Activated naive CD8-positive, alpha-beta T cell treated with anti-CD3 and anti-CD28 coated beads, Interleukin-2, amount 10 ng/mL, durations not matched to agents 7 days and 5 days (primary cell): ENCODE measurements at regions not wholly inside any gene's neighbourhood (a gene's known extent, or its start where the extent isn't known, plus 50 kb on each side); places are given as distances from the start of the nearest gene placed in this dataset.
"Not testable (repeated sequence)": the region's sequence is repeated elsewhere in the genome, so short reads cannot be mapped to it uniquely, and the experiment has no call there.

ENCODE experiments used
- ATAC-seq: fragments of 150-1000 bp; cut with Tn5 transposase; one replicate; pipeline ENCODE4 v1.10.0; 2021; ENCODE audit warnings: low read depth, moderate library complexity
- POLR2A ChIA-PET: fragments of 350-600 bp; sonication (Branson Sonifier 250); formaldehyde crosslinking; loops from one replicate; lab custom pipeline; 2021; ENCODE audit warnings: antibody characterized with exemption; lab: Charles Lee
- DNase-seq: peaks from one replicate; pipeline ENCODE4 v3.0.0; 2021
- H3K27ac Mint-ChIP-seq: one replicate; pipeline ENCODE4 v1.8.0; 2022; ENCODE audit warnings: mild to moderate bottlenecking, mixed read lengths
- H3K27me3 Mint-ChIP-seq: one replicate; pipeline ENCODE4 v1.8.0; 2022; ENCODE audit warnings: mild to moderate bottlenecking, moderate library complexity, mixed read lengths
- H3K36me3 Mint-ChIP-seq: one replicate; pipeline ENCODE4 v1.8.0; 2021; ENCODE audit warnings: mild to moderate bottlenecking, mixed read lengths
- H3K4me1 Mint-ChIP-seq: one replicate; pipeline ENCODE4 v1.8.0; 2021; ENCODE audit warnings: mixed read lengths
- H3K4me3 Mint-ChIP-seq: one replicate; pipeline ENCODE4 v1.8.0; 2022; ENCODE audit warnings: mild to moderate bottlenecking, moderate library complexity, mixed read lengths
- H3K9me3 Mint-ChIP-seq: one replicate; pipeline ENCODE4 v1.8.0; 2021; ENCODE audit warnings: mixed read lengths

DNA sequence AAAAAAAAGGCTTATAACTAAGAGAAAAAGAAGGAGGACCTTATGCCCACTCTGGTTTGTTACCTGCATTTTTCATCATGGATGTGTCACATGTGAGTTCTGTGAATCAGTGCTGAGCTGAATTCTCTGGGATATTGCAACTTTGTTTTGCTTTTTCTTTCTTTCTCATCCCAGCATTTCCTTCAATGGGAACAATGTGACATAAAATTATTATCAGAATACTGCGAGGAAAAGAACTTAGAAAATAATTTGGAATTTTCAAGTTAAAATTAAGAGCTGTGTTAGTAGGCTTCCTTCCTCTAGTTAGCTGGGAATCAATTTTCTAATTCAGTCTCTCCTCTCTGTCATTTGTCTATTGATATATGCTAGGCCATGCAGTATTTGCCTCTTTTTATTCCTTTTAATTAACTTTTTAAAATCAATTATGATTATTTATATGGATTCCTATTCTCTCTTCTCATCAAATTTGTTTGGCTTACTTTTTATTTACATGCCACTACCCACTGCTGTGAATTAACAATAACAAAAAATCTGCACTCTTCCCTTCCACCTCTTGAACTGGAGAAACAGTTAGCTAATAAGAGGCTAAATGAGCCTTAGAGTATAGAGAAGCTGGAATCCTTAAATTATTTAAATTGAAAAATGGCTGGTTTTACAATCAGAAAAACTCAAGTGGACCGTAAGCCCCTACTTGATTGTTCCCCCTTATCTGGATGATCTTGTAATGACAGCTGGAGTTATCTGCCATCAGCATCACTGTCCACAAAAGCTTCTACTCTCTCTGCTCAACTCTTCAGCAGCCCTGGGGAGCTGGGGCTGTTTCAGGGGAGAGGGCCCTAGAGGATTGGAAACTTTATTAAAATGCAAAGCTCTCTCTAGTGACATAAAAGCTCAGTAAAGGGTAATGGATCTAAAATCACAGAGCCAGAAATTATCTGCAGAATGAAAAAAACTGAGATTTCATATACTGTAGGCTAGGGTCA is 95.3 kb upstream of the SOX2 start:
- H3K27me3 Mint-ChIP-seq = peaks cover 2% of the 10 kb centered on the region
- ATAC-seq = no peak
- no peak overlapping the region for H3K27ac Mint-ChIP-seq
- no peak overlapping the region for H3K4me3 Mint-ChIP-seq
- H3K4me1 Mint-ChIP-seq = no peaks in the 10 kb centered on the region
- H3K9me3 Mint-ChIP-seq = no peaks in the 10 kb centered on the region
- H3K36me3 Mint-ChIP-seq = no peaks in the 10 kb centered on the region
- POLR2A ChIA-PET = no interaction called here
- no peak for DNase-seq

- peaks cover 2% of the 10 kb centered on the region for H3K27me3 Mint-ChIP-seq
- POLR2A ChIA-PET = no interaction called here
Measured at GRCh38 chr3:181615666-181616065, 96.1 kb upstream of the SOX2 start.

DNA sequence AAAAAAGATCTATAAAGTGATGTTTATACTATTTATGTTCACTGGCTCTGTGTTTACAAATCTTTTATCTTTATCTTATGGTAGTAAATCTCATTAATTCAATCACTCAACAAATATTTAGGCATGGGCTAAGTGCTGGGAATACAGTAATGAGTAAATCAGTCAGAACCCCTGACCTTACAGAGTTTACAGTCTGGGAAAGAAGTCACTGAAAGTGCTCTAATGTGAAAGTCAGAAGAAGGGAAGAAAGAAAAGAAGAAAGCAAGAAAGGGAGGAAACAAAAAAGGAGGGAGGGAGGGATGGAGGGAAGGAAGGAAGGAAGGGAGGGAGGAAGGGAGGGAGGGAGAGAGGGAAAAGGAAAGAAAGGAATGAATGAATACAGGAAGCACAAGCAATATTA is 96.8 kb upstream of the SOX2 start:
- peaks cover 2% of the 10 kb centered on the region for H3K27me3 Mint-ChIP-seq
- H3K4me1 Mint-ChIP-seq = no peaks in the 10 kb centered on the region
- no peak overlapping the region for H3K4me3 Mint-ChIP-seq
- no peak for ATAC-seq
- H3K27ac Mint-ChIP-seq = no peak overlapping the region
- H3K9me3 Mint-ChIP-seq = no peaks in the 10 kb centered on the region
- no peak for DNase-seq
- H3K36me3 Mint-ChIP-seq = no peaks in the 10 kb centered on the region
- POLR2A ChIA-PET = no interaction called here

More at GRCh38 chr3:181615666-181616065, 96.1 kb upstream of the SOX2 start:
- H3K4me3 Mint-ChIP-seq = no peak overlapping the region
- no peaks in the 10 kb centered on the region for H3K4me1 Mint-ChIP-seq
- ATAC-seq = no peak
- no peak overlapping the region for H3K27ac Mint-ChIP-seq
- H3K9me3 Mint-ChIP-seq = no peaks in the 10 kb centered on the region
- no peak for DNase-seq
- H3K36me3 Mint-ChIP-seq = no peaks in the 10 kb centered on the region

GRCh38 chr3:181613813-181614212 is 97.9 kb upstream of the SOX2 start:
- no peak for DNase-seq
- peaks cover 2% of the 10 kb centered on the region for H3K27me3 Mint-ChIP-seq
- ATAC-seq = no peak
- H3K27ac Mint-ChIP-seq = no peak overlapping the region
- no peaks in the 10 kb centered on the region for H3K9me3 Mint-ChIP-seq
- H3K4me3 Mint-ChIP-seq = no peak overlapping the region
- H3K36me3 Mint-ChIP-seq = no peaks in the 10 kb centered on the region
- POLR2A ChIA-PET = no interaction called here
- H3K4me1 Mint-ChIP-seq = no peaks in the 10 kb centered on the region

- Mint-ChIP-seq H3K4me1 (no peaks in the 10 kb centered on the region), H3K27ac (no peak overlapping the region), H3K9me3 (no peaks in the 10 kb centered on the region), H3K27me3 (peaks cover 2% of the 10 kb centered on the region), H3K4me3 (no peak overlapping the region), H3K36me3 (no peaks in the 10 kb centered on the region)
- DNase-seq = no peak
- POLR2A ChIA-PET = no interaction called here
- no peak for ATAC-seq
Measured at GRCh38 chr3:181613191-181613590, 98.5 kb upstream of the SOX2 start.

- Mint-ChIP-seq H3K4me3 (no peak overlapping the region), H3K27ac (no peak overlapping the region), H3K9me3 (no peaks in the 10 kb centered on the region), H3K27me3 (no peaks in the 10 kb centered on the region), H3K36me3 (no peaks in the 10 kb centered on the region), H3K4me1 (no peaks in the 10 kb centered on the region)
- no peak for ATAC-seq
- no peak for DNase-seq
- POLR2A ChIA-PET = no interaction called here
Measured at GRCh38 chr3:181610973-181611265, 100.8 kb upstream of the SOX2 start.

- no peak for DNase-seq
- H3K27me3 Mint-ChIP-seq = no peaks in the 10 kb centered on the region
- H3K36me3 Mint-ChIP-seq = no peaks in the 10 kb centered on the region
Measured at GRCh38 chr3:181610083-181610972, 101.4 kb upstream of the SOX2 start.

DNA sequence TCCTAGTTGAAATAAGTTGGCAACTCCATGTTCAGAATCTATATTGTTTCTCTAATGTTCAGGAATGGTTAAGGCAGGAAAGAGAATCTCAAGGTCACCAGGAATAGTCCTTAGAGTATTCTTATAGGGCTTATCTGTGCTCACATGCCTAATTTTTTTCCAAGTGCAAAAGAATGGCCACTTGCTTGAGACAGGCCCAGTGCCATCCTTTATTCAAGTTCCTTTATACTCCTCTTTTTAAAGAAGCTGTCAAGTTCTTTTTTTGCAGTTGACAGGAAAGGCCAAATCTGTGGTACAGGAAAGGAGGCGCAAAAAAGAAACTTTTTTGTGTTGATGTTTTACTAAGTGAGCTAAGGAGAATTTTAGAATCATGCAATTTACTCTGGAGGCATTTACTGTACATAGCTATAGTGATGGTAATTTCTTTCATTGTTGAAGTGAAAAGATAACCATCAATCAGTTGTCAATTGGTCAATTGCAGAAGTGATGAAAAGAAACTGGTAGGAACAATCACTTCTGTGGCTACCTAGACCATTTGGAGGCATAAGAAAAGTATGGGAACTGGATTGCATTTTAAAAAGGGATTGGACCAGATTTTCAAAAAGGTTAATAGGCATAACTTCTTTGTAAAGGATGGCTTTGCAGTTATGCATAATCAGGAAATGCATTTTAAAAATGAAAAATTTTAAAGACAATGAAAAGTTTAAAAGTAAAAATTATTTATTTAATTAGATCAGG is 102.5 kb upstream of the SOX2 start:
- no peak for DNase-seq
- no peak overlapping the region for H3K27ac Mint-ChIP-seq

More at GRCh38 chr3:181610083-181610972, 101.4 kb upstream of the SOX2 start:
- no peak overlapping the region for H3K27ac Mint-ChIP-seq
- no peaks in the 10 kb centered on the region for H3K9me3 Mint-ChIP-seq
- H3K4me3 Mint-ChIP-seq = no peak overlapping the region
- no peak for ATAC-seq
- H3K4me1 Mint-ChIP-seq = no peaks in the 10 kb centered on the region
- POLR2A ChIA-PET = no interaction called here

GRCh38 chr3:181604267-181604666 is 107.5 kb upstream of the SOX2 start:
- Mint-ChIP-seq H3K4me3 (no peak overlapping the region), H3K36me3 (no peaks in the 10 kb centered on the region), H3K27me3 (no peaks in the 10 kb centered on the region), H3K9me3 (no peaks in the 10 kb centered on the region), H3K27ac (no peak overlapping the region), H3K4me1 (no peaks in the 10 kb centered on the region)
- DNase-seq = no peak
- no peak for ATAC-seq
- POLR2A ChIA-PET = no interaction called here

More for the DNA sequence above, 102.5 kb upstream of the SOX2 start:
- ATAC-seq = no peak
- POLR2A ChIA-PET = no interaction called here
- Mint-ChIP-seq H3K9me3 (no peaks in the 10 kb centered on the region), H3K4me3 (no peak overlapping the region), H3K27me3 (no peaks in the 10 kb centered on the region), H3K4me1 (no peaks in the 10 kb centered on the region), H3K36me3 (no peaks in the 10 kb centered on the region)

GRCh38 chr3:181596126-181596525 is 115.6 kb upstream of the SOX2 start:
- POLR2A ChIA-PET = no interaction called here
- Mint-ChIP-seq H3K4me1 (no peaks in the 10 kb centered on the region), H3K4me3 (no peak overlapping the region), H3K27ac (no peak overlapping the region), H3K27me3 (no peaks in the 10 kb centered on the region), H3K36me3 (no peaks in the 10 kb centered on the region), H3K9me3 (peaks cover 8% of the 10 kb centered on the region)
- no peak for DNase-seq
- ATAC-seq = no peak

- ATAC-seq, POLR2A ChIA-PET, H3K4me3 Mint-ChIP-seq, H3K36me3 Mint-ChIP-seq, H3K27ac Mint-ChIP-seq, H3K4me1 Mint-ChIP-seq, DNase-seq, H3K27me3 Mint-ChIP-seq: not testable (repeated sequence)
- H3K9me3 Mint-ChIP-seq = peaks cover 25% of the 10 kb centered on the region
Measured at GRCh38 chr3:181590939-181591338, 120.8 kb upstream of the SOX2 start.

GRCh38 chr3:181582619-181583018 is 129.1 kb upstream of the SOX2 start:
- Mint-ChIP-seq H3K27me3 (no peaks in the 10 kb centered on the region), H3K4me3 (no peak overlapping the region)

GRCh38 chr3:181581656-181582055 is 130.1 kb upstream of the SOX2 start:
- peaks cover 3% of the 10 kb centered on the region for H3K9me3 Mint-ChIP-seq
- H3K4me1 Mint-ChIP-seq = no peaks in the 10 kb centered on the region
- no peak overlapping the region for H3K27ac Mint-ChIP-seq
- POLR2A ChIA-PET = no interaction called here
- H3K36me3 Mint-ChIP-seq = no peaks in the 10 kb centered on the region
- DNase-seq (no peak), ATAC-seq (no peak)
- no peak overlapping the region for H3K4me3 Mint-ChIP-seq
- H3K27me3 Mint-ChIP-seq = no peaks in the 10 kb centered on the region

More at GRCh38 chr3:181582619-181583018, 129.1 kb upstream of the SOX2 start:
- no peaks in the 10 kb centered on the region for H3K4me1 Mint-ChIP-seq
- H3K36me3 Mint-ChIP-seq = no peaks in the 10 kb centered on the region
- ATAC-seq (no peak), DNase-seq (no peak)
- no peak overlapping the region for H3K27ac Mint-ChIP-seq
- H3K9me3 Mint-ChIP-seq = peaks cover 5% of the 10 kb centered on the region
- POLR2A ChIA-PET = no interaction called here
